Fibroblast of skin of scalp (primary cell): ENCODE measurements at regions not wholly inside any gene's neighbourhood (a gene's known extent, or its start where the extent isn't known, plus 50 kb on each side); places are given as distances from the start of the nearest gene placed in this dataset.
"Not testable (repeated sequence)": the region's sequence is repeated elsewhere in the genome, so short reads cannot be mapped to it uniquely, and the experiment has no call there.

Experiments used
- DNase-seq: peaks from one replicate; pipeline ENCODE4 v3.0.0-alpha.2; 2013

GRCh38 chr5:118552146-118552545 lies 436.2 kb downstream of the DTWD2 start:
- DNase-seq: no peak

- no peak for DNase-seq
These were observed 436.6 kb downstream of the DTWD2 start for GRCh38 chr5:118551716-118552115.

- no peak for DNase-seq
These were observed 437.3 kb downstream of the DTWD2 start for GRCh38 chr5:118551031-118551430.

GRCh38 chr5:118548761-118549720 lies 439.3 kb downstream of the DTWD2 start:
- DNase-seq: peak; percentile 87

- DNase-seq: no peak
These were observed 442.9 kb downstream of the DTWD2 start for GRCh38 chr5:118545470-118545869.

- DNase-seq: peak; percentile 51
These were observed 443.4 kb downstream of the DTWD2 start for GRCh38 chr5:118544887-118545449.

- DNase-seq: no peak
These were observed 454.4 kb downstream of the DTWD2 start for GRCh38 chr5:118533923-118534322.

- DNase-seq: no peak
These were observed 455.2 kb downstream of the DTWD2 start for GRCh38 chr5:118533156-118533555.

GRCh38 chr5:118531276-118531675 lies 457.1 kb downstream of the DTWD2 start:
- no peak for DNase-seq

GRCh38 chr5:118529361-118530144 lies 458.8 kb downstream of the DTWD2 start:
- no peak for DNase-seq

- DNase-seq: peak; percentile 63
These were observed 465.7 kb downstream of the DTWD2 start for GRCh38 chr5:118522626-118523025.

GRCh38 chr5:118520771-118521415 lies 467.5 kb downstream of the DTWD2 start:
- no peak for DNase-seq

- DNase-seq: peak; percentile 5
These were observed 468.9 kb downstream of the DTWD2 start for GRCh38 chr5:118519466-118519865.

- DNase-seq: no peak
These were observed 469.6 kb downstream of the DTWD2 start for GRCh38 chr5:118518720-118519119.

GRCh38 chr5:118511846-118512245 lies 476.5 kb downstream of the DTWD2 start:
- no peak for DNase-seq

- DNase-seq: no peak
These were observed 482.0 kb downstream of the DTWD2 start for GRCh38 chr5:118506217-118506852.

- DNase-seq: not testable (repeated sequence)
These were observed 486.1 kb downstream of the DTWD2 start for GRCh38 chr5:118502232-118502631.

- DNase-seq: no peak
These were observed 497.0 kb downstream of the DTWD2 start for GRCh38 chr5:118491351-118491750.

- peak; percentile 2 for DNase-seq
These were observed 501.6 kb downstream of the DTWD2 start for GRCh38 chr5:118486647-118487225.

- no peak for DNase-seq
These were observed 509.1 kb downstream of the DTWD2 start for GRCh38 chr5:118479285-118479684.

GRCh38 chr5:118478852-118479251 lies 509.5 kb downstream of the DTWD2 start:
- DNase-seq: no peak

GRCh38 chr5:118468085-118468484 lies 520.3 kb downstream of the DTWD2 start:
- DNase-seq: no peak
